ENCODE measurements at regions not wholly inside any gene's neighbourhood (a gene's known extent, or its start where the extent isn't known, plus 50 kb on each side); places are given as distances from the start of the nearest gene placed in this dataset.
"Not testable (repeated sequence)": the region's sequence is repeated elsewhere in the genome, so short reads cannot be mapped to it uniquely, and the experiment has no call there.

DNA sequence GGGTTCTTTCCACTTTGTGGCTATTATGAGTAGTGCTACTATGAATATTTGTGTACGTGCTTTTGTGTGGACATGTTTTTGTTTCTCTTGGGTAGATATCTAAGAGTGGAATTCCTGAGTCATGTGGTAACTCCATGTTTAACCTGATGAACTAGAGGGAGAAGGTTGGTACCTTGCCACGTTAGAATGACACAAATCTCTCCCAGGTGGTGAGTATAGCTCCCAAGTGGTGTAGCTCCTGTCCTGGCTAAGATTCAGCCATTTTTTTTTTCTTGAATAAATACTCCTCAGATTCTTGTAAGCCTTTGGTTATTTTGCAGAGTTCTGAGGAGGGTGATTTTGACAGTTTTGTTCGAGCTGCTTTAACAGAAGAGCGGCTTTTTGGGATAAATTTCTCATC is 83.2 kb upstream of the DPP6 start:
- H3K27me3 ChIP-seq (ENCODE audit: insufficient read depth, low read depth, low read length); H3K9me2 ChIP-seq (ENCODE audit: insufficient read depth, low read length); H3K4me2 ChIP-seq (ENCODE audit: low read length); H3K9me3 ChIP-seq (ENCODE audit: low read length); H2AFZ ChIP-seq (ENCODE audit: low read depth, low read length); H4K20me1 ChIP-seq (ENCODE audit: insufficient read depth); H3K9ac ChIP-seq (ENCODE audit: low read length); H3K27ac ChIP-seq (ENCODE audit: low read length); H3K4me3 ChIP-seq (ENCODE audit: low read length); H3K36me3 ChIP-seq (ENCODE audit: insufficient read depth, low read length); H3K79me2 ChIP-seq (replicated peaks; ENCODE audit: insufficient read depth, low read length); H3F3A ChIP-seq (ENCODE audit: insufficient read depth, low read length, poor library complexity, severe bottlenecking): not testable (repeated sequence)

DNA sequence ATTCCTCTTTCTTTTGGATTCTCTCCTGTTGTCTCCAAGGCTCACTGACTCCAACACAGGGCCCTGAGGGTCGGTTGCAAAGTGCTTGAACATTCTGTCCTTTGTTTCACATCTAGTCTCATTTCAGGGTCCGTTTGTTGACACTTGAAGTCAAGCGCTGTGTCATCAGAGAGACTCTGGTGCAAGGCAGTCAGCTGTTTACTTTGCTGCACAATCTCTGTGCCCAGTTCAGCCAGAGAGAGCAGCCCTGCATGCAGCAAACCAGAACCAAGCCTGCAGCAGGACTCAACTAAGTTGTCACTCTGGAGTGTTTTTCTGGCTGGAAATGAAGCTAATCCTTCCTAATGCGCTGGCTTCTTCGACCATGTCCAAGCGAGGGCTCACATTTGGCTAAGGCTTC is 77.6 kb upstream of the DPP6 start:
- H3K4me3 ChIP-seq (ENCODE audit: low read length); H3K9ac ChIP-seq (ENCODE audit: low read length); H3K36me3 ChIP-seq (ENCODE audit: insufficient read depth, low read length); H4K20me1 ChIP-seq (ENCODE audit: insufficient read depth); H3K27ac ChIP-seq (ENCODE audit: low read length); H3K9me2 ChIP-seq (ENCODE audit: insufficient read depth, low read length); H3K27me3 ChIP-seq (ENCODE audit: insufficient read depth, low read depth, low read length); H2AFZ ChIP-seq (ENCODE audit: low read depth, low read length); H3K79me2 ChIP-seq (replicated peaks; ENCODE audit: insufficient read depth, low read length); H3K4me2 ChIP-seq (ENCODE audit: low read length); H3K9me3 ChIP-seq (ENCODE audit: low read length); H3F3A ChIP-seq (ENCODE audit: insufficient read depth, low read length, poor library complexity, severe bottlenecking): not testable (repeated sequence)

DNA sequence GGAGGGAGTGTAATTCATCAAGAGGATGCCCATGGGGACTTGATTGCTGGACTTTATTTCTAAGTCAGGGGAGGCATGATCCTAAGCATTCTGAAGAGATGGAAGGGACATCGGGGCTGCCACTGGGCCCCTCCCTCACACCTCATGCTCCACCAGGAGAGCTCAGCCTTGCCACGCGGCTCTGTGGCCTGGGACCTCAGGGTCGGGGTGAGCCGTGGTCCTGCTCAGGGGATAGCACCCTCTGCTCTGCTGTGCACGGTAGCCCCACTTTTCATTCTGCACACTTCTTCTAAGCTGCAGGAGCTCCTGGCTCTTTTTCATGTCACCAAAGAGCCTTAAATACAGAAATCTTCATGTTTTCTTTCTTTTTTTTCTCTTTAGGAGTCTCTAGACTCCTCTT is 75.5 kb upstream of the DPP6 start:
- H3K27ac ChIP-seq (ENCODE audit: low read length); H4K20me1 ChIP-seq (ENCODE audit: insufficient read depth); H3K79me2 ChIP-seq (replicated peaks; ENCODE audit: insufficient read depth, low read length); H3K4me3 ChIP-seq (ENCODE audit: low read length); H3K9ac ChIP-seq (ENCODE audit: low read length); H3K36me3 ChIP-seq (ENCODE audit: insufficient read depth, low read length); H3F3A ChIP-seq (ENCODE audit: insufficient read depth, low read length, poor library complexity, severe bottlenecking); H3K27me3 ChIP-seq (ENCODE audit: insufficient read depth, low read depth, low read length); H2AFZ ChIP-seq (ENCODE audit: low read depth, low read length); H3K9me3 ChIP-seq (ENCODE audit: low read length); H3K4me2 ChIP-seq (ENCODE audit: low read length); H3K9me2 ChIP-seq (ENCODE audit: insufficient read depth, low read length): not testable (repeated sequence)

DNA sequence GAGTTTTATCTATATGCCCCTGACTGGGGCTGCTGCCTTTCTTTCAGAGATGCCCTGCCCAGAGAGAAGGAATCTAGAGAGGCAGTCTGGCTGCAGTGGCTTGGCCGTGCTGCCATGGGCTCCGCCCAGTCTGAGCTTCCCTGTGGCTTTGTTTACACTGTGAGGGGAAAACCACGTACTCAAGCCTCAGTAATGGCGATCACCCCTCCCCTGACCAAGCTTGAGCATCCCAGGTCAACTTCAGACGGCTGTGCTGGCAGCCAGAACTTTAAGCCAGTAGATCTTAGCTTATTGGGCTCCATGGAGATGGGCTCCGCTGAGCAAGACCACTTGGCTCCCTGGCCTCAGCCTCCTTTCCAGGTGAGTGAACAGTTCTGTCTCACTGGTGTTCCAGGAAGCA is 69.0 kb upstream of the DPP6 start:
- H3K79me2 ChIP-seq (replicated peaks; ENCODE audit: insufficient read depth, low read length); H3K27ac ChIP-seq (ENCODE audit: low read length); H3F3A ChIP-seq (ENCODE audit: insufficient read depth, low read length, poor library complexity, severe bottlenecking); H4K20me1 ChIP-seq (ENCODE audit: insufficient read depth); H3K27me3 ChIP-seq (ENCODE audit: insufficient read depth, low read depth, low read length); H3K4me3 ChIP-seq (ENCODE audit: low read length); H3K4me2 ChIP-seq (ENCODE audit: low read length); H2AFZ ChIP-seq (ENCODE audit: low read depth, low read length); H3K9ac ChIP-seq (ENCODE audit: low read length); H3K36me3 ChIP-seq (ENCODE audit: insufficient read depth, low read length); H3K9me2 ChIP-seq (ENCODE audit: insufficient read depth, low read length); H3K9me3 ChIP-seq (ENCODE audit: low read length): not testable (repeated sequence)

DNA sequence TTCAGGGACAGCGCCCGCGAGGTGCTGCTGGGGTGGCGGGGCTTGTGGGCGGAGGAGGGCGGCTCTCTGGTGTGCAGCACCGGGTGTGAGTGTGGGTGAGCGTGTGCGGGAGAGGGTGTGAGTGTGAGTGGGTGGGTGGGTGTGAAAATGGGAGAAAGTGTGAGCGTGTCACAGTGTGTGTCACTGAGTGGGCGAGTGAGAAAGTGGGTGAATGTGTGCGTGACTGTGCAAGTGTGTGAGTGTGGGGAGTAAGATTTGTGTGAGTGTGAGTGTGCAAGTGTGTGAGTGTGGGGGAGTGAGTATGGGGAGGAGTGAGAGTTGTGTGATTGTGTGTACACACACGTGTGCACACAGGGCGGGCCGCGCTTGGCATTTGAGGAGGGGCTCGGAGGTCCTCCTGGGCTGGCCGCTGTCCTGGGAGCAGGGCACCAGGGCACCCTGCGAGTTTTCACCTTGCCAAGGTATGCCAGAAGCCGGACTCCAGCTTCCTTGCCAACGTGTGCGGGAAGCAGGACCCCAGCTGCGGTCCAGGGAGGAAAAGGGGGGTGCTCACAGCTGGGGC is 63.1 kb upstream of the DPP6 start:
- H3K4me3 ChIP-seq (ENCODE audit: low read length); H4K20me1 ChIP-seq (ENCODE audit: insufficient read depth); H3K9ac ChIP-seq (ENCODE audit: low read length); H2AFZ ChIP-seq (ENCODE audit: low read depth, low read length); H3K79me2 ChIP-seq (replicated peaks; ENCODE audit: insufficient read depth, low read length); H3K4me2 ChIP-seq (ENCODE audit: low read length); H3K9me2 ChIP-seq (ENCODE audit: insufficient read depth, low read length); H3K36me3 ChIP-seq (ENCODE audit: insufficient read depth, low read length); H3K9me3 ChIP-seq (ENCODE audit: low read length); H3K27ac ChIP-seq (ENCODE audit: low read length); H3F3A ChIP-seq (ENCODE audit: insufficient read depth, low read length, poor library complexity, severe bottlenecking); H3K27me3 ChIP-seq (ENCODE audit: insufficient read depth, low read depth, low read length): not testable (repeated sequence)

DNA sequence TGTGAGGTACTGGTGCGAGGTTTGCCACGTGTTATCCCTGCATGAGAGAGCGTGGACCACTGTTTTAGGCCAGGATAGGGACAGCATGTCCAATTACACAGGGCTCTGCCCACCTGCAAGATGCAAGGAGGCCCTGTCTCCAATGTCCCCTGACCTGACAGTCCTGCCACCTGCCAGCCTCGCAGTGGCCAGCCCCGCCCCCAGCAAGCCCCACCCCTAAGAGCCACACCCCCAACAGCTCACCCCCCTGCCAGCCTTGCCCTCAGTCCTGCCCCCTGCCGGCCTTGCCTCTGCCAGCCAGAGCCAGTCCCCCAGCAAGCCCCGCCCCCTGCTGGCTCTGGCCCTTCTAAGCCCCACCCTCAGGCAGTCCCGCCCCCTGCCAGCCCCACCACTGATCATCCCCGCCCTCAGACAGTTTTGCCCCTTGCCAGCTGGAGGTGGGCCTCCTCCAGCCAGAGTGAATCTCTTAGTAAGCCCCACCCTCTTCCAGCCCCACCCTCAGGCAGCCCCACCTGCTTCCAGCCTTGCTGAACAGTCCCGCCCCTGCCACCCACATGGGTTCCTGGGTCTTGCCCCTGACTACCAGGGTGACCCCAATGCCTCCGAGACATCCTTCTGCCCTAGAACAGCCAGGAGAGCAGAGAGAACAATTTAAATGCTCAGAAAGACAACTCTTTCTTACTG is 62.3 kb upstream of the DPP6 start:
- not testable (repeated sequence) for H3K27ac ChIP-seq (ENCODE audit: low read length); H3K9me3 ChIP-seq (ENCODE audit: low read length); H2AFZ ChIP-seq (ENCODE audit: low read depth, low read length); H3F3A ChIP-seq (ENCODE audit: insufficient read depth, low read length, poor library complexity, severe bottlenecking); H3K4me3 ChIP-seq (ENCODE audit: low read length); H3K79me2 ChIP-seq (replicated peaks; ENCODE audit: insufficient read depth, low read length); H3K9ac ChIP-seq (ENCODE audit: low read length); H3K9me2 ChIP-seq (ENCODE audit: insufficient read depth, low read length); H3K36me3 ChIP-seq (ENCODE audit: insufficient read depth, low read length); H4K20me1 ChIP-seq (ENCODE audit: insufficient read depth); H3K4me2 ChIP-seq (ENCODE audit: low read length); H3K27me3 ChIP-seq (ENCODE audit: insufficient read depth, low read depth, low read length)

DNA sequence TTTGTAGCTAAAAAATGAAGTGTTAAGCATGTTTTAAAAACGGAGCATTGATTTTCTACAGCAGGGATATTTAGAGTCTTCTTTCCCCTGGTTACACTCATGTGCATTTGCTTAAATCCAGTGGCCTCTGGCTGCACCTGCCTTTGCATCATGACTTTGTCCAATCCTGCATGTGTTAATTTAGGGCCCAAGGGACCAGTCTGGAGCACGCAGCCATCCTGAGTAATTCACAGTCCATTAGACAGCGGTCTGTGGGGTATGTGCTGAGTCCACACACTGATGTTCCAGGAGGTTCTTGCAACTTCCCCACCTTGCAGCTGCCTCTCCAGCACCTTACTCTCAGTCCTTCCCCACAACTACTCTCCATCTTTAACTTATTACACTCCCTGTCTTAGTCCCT is 60.7 kb upstream of the DPP6 start:
- H3K27ac ChIP-seq (ENCODE audit: low read length); H3K4me3 ChIP-seq (ENCODE audit: low read length); H3K79me2 ChIP-seq (replicated peaks; ENCODE audit: insufficient read depth, low read length); H3K9me2 ChIP-seq (ENCODE audit: insufficient read depth, low read length); H4K20me1 ChIP-seq (ENCODE audit: insufficient read depth); H3K9me3 ChIP-seq (ENCODE audit: low read length); H3K9ac ChIP-seq (ENCODE audit: low read length); H3K36me3 ChIP-seq (ENCODE audit: insufficient read depth, low read length); H2AFZ ChIP-seq (ENCODE audit: low read depth, low read length); H3F3A ChIP-seq (ENCODE audit: insufficient read depth, low read length, poor library complexity, severe bottlenecking); H3K4me2 ChIP-seq (ENCODE audit: low read length); H3K27me3 ChIP-seq (ENCODE audit: insufficient read depth, low read depth, low read length): not testable (repeated sequence)

DNA sequence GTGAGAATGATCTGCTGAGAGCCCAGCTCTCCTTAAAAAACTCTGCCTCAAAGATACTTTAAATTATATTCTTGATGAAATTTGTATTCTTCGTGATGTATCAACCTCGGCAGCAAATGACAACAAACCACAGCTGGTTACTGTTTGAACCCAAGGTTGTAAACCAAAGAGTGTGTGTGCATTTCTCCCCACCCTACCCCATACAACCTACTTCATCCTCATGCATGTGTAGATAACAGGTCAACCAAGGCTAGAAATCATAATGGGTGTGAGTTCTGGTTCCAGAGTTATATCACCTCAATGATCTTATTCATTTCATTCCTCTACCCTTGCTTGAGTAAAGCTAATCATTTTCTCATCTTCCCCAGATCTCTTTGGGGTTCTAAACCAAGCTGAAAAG is 58.8 kb upstream of the DPP6 start:
- H3K9ac ChIP-seq (ENCODE audit: low read length); H3K9me3 ChIP-seq (ENCODE audit: low read length); H3K9me2 ChIP-seq (ENCODE audit: insufficient read depth, low read length); H3K27me3 ChIP-seq (ENCODE audit: insufficient read depth, low read depth, low read length); H3F3A ChIP-seq (ENCODE audit: insufficient read depth, low read length, poor library complexity, severe bottlenecking); H3K4me3 ChIP-seq (ENCODE audit: low read length); H3K27ac ChIP-seq (ENCODE audit: low read length); H3K4me2 ChIP-seq (ENCODE audit: low read length); H2AFZ ChIP-seq (ENCODE audit: low read depth, low read length); H3K36me3 ChIP-seq (ENCODE audit: insufficient read depth, low read length); H4K20me1 ChIP-seq (ENCODE audit: insufficient read depth); H3K79me2 ChIP-seq (replicated peaks; ENCODE audit: insufficient read depth, low read length): not testable (repeated sequence)
